MM.1S (cell line): ENCODE measurements at regions not wholly inside any gene's neighbourhood (a gene's known extent, or its start where the extent isn't known, plus 50 kb on each side); places are given as distances from the start of the nearest gene placed in this dataset.

Source experiments
- DNase-seq: peaks from one replicate; pipeline ENCODE4 v3.0.0-alpha.2; 2015
- H2AFZ ChIP-seq: fragments of 300-600 bp; sonication (generic); 2 replicates; pipeline ENCODE4 v1.6.0; 2016; ENCODE audit warnings: antibody characterized with exemption, low read length
- H3F3A ChIP-seq: fragments of 300-600 bp; sonication (generic); 2 replicates; pipeline ENCODE4 v1.6.1; 2016; ENCODE audit warnings: mild to moderate bottlenecking, antibody characterized with exemption, low read length, moderate library complexity, mixed read lengths; ENCODE audit not compliant: insufficient read depth
- H3K27ac ChIP-seq: fragments of 300-600 bp; sonication (generic); 2 replicates; pipeline ENCODE4 v1.5.1; 2016; ENCODE audit warnings: mild to moderate bottlenecking, low read length
- H3K27me3 ChIP-seq: fragments of 300-600 bp; sonication (generic); replicated peaks from 2 replicates; pipeline ENCODE4 v1.6.0; 2016; ENCODE audit warnings: low read length; ENCODE audit not compliant: insufficient read depth
- H3K36me3 ChIP-seq: fragments of 300-600 bp; sonication (generic); replicated peaks from 2 replicates; pipeline ENCODE4 v1.6.1; 2016; ENCODE audit warnings: mild to moderate bottlenecking, low read length, mixed read lengths; ENCODE audit not compliant: insufficient read depth
- H3K4me1 ChIP-seq: fragments of 300-600 bp; sonication (generic); 2 replicates; pipeline ENCODE4 v1.6.1; 2016; ENCODE audit warnings: low read length, mixed read lengths
- H3K4me2 ChIP-seq: fragments of 300-600 bp; sonication (generic); 2 replicates; pipeline ENCODE4 v1.6.0; 2016; ENCODE audit warnings: low read depth, low read length
- H3K4me3 ChIP-seq: fragments of 300-600 bp; sonication (generic); 2 replicates; pipeline ENCODE4 v1.5.1; 2016; ENCODE audit warnings: low read length, mixed read lengths
- H3K79me2 ChIP-seq: fragments of 300-600 bp; sonication (generic); 2 replicates; pipeline ENCODE4 v1.6.1; 2016; ENCODE audit warnings: mixed run types, low read length, mixed read lengths
- H3K9ac ChIP-seq: fragments of 300-600 bp; sonication (generic); 2 replicates; pipeline ENCODE4 v1.6.1; 2016; ENCODE audit warnings: low read length, mixed read lengths
- H3K9me2 ChIP-seq: fragments of 300-600 bp; sonication (generic); replicated peaks from 2 replicates; pipeline ENCODE4 v1.6.1; 2016; ENCODE audit warnings: mild to moderate bottlenecking, low read length, mixed read lengths; ENCODE audit not compliant: insufficient read depth
- H3K9me3 ChIP-seq: fragments of 300-600 bp; sonication (generic); replicated peaks from 2 replicates; pipeline ENCODE4 v1.6.1; 2016; ENCODE audit warnings: mild to moderate bottlenecking, low read length, mixed read lengths; ENCODE audit not compliant: insufficient read depth
- H4K20me1 ChIP-seq: fragments of 300-600 bp; sonication (generic); 2 replicates; pipeline ENCODE4 v1.6.1; 2016; ENCODE audit warnings: mild to moderate bottlenecking, low read length, moderate library complexity, mixed read lengths; ENCODE audit not compliant: insufficient read depth
- CTCF ChIP-seq: fragments of 300-600 bp; sonication (generic); IDR thresholded peaks from 2 replicates; pipeline ENCODE4 v1.5.1; 2016; ENCODE audit warnings: antibody characterized with exemption, low read length, mixed read lengths
- EZH2 ChIP-seq: fragments of 300-600 bp; sonication (generic); optimal IDR thresholded peaks from 2 replicates; pipeline ENCODE3; 2017; ENCODE audit warnings: low read depth, mild to moderate bottlenecking, antibody characterized with exemption, low read length, mixed read lengths
- EZH2phosphoT487 ChIP-seq: fragments of 300-600 bp; sonication (generic); IDR thresholded peaks from 2 replicates; pipeline ENCODE4 v1.6.1; 2018; ENCODE audit warnings: antibody characterized with exemption, low read length

GRCh38 chr3:23152989-23153388 lies 50.1 kb upstream of the UBE2E2 start:
- Histone ChIP-seq H3K27me3 (no peaks in the 10 kb centered on the region), H2AFZ (no peak overlapping the region), H3K9me2 (no peaks in the 10 kb centered on the region), H3K4me2 (no peak overlapping the region), H3K27ac (no peak overlapping the region), H3K9me3 (no peaks in the 10 kb centered on the region), H3K4me3 (no peak overlapping the region), H3K79me2 (no peaks in the 10 kb centered on the region), H3K9ac (no peak overlapping the region), H3K4me1 (no peaks in the 10 kb centered on the region), H4K20me1 (no peaks in the 10 kb centered on the region), H3K36me3 (no peaks in the 10 kb centered on the region), H3F3A (no peaks in the 10 kb centered on the region)
- no peak for TF ChIP-seq EZH2phosphoT487
- TF ChIP-seq EZH2, result no peak
- no peak for TF ChIP-seq CTCF
- DNase-seq, result no peak
